HG03196 (cell line): ENCODE measurements at regions not wholly inside any gene's neighbourhood (a gene's known extent, or its start where the extent isn't known, plus 50 kb on each side); places are given as distances from the start of the nearest gene placed in this dataset.
"Not testable (repeated sequence)": the region's sequence is repeated elsewhere in the genome, so short reads cannot be mapped to it uniquely, and the experiment has no call there.

ENCODE experiments used
- ATAC-seq: cut with Tn5 transposase; IDR thresholded peaks from one replicate; pipeline ENCODE4 v1.9.1; 2021; ENCODE audit not compliant: unreplicated experiment

DNA sequence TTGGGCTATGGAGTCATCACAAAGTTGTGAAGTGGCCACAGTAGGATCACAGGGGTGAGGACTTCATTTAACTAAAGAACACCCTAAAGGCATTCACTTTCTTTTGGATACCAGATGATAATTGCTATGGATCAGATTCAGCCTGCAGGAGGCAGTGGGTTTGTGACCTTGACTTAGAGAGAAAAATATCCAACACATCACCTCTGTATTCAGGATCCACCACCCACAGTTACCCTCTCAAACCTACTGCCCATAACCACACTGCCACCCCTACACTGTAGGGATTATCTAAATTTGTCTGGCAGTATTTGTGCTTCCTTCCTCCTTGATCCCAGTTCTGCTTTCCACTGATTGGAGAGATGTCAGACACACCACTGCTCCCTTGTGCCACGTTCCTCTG, 269.4 kb downstream of the MYCN start:
- no peak for ATAC-seq

DNA sequence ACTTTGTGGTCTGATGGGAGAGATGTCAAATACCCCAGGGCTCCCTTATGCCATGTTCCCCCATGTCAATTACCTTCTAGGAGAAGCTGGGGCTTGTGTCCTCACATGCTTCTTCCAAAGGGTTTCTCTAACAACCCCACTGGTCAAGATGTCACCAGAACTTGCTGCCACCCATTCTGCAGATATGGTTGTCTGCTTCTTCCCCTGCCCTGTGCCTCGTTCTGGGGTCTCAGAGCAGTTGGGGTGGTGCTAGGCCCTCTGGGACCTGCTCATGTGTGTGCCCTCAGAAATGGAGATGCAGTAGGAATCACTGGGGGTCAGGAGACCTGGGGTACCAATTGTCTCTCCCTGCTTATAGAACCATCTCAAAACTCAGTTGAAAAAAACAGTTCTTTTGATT, 268.6 kb downstream of the MYCN start:
- no peak for ATAC-seq

DNA sequence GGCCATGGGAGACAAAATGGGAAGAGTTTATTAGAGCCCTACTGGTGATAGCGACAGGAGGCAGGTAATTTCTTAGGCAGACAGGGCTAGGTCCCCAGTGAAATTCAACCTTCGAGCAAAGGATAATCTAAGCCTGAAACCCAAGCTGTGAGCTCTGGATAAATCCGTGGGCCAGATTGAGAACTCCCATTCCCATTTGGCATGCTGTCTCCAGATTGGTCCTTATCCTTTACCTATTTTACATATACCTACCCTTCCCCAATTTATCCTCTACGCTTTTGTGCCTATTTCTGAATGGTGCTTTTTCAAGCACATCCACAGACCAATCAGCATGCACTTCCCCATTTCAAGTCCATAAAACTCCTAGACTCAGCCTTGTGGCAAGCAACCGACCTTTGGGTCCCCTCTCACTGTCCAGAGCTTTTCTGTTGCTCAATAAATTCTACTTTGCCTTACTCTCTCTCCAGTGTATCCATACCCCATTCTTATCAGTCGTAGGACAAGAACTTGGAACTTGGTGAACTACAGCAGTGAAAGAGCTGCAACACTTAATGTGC, 268.0 kb downstream of the MYCN start:
- no peak for ATAC-seq

DNA sequence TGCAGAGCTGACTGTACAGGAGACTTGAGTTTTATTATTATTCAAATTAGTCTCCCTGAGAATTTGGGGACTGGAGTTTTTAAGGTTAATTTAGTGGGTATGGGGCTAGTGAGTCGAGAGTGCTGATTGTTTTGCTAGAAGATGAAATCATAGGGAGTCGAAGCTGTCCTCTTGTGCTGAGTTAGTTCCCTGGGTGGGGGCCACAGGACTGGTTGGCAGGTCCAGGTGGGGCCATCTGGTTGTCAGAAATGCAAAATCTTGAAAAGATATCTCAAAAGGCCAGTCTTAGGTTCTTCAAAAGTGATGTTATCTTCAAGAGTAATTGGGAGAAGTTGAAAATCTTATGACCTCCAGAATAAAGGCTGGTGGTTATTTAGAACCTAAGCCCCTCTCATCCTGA, 267.3 kb downstream of the MYCN start:
- no peak for ATAC-seq

DNA sequence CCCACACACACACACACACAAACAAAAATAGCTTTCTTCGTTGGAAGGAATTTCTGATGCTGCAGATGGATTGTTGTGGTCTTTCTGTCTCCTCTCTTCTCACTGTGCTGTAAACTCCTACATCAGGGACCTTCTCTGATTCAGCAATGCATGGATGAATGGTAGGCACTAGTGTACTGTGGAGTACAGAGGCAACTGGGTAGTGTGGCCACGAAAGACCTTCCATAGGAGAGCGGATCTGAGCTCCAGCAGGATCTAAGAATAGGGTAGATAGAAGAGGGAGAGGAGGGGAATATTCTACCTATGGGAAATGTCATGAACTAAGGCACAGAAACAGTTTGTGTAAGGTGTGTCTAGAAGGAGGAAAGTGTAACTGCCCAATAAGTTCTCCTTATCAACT, 266.8 kb downstream of the MYCN start:
- no peak for ATAC-seq

DNA sequence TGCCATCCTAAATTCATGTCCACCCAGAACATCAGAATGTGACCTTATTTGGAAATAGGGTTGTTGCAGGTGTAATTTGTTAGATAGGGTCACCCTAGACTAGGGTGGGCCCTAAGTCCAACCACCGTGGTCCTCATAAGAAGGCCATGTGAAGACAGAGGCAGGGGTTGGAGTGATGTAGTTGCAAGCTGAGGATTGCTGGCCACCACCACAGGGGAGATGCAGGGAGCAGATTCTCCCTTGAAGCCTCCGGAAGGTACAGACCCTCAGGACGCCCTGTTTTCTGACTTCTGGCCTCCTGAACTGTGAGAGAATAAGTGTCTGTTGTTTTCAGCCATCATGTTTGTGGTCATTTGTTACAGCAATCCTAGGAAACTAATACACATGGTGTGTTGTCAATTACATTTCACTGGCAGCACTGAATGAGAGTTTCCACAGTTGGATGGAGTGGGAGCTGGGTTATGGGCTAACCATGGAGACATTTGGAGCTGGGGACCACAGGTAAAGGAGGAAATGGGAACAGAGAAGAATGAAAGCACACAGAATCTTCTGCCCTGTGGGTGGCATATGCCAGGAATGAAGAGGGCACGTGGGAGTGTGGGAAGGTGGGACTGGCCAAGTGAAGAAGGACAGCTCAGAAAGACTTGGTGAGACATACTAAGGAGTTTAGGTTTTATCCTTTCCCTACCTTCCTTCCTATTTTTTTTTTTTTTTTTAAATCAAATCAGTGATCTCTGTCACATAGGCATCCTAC, 266.0 kb downstream of the MYCN start:
- no peak for ATAC-seq

DNA sequence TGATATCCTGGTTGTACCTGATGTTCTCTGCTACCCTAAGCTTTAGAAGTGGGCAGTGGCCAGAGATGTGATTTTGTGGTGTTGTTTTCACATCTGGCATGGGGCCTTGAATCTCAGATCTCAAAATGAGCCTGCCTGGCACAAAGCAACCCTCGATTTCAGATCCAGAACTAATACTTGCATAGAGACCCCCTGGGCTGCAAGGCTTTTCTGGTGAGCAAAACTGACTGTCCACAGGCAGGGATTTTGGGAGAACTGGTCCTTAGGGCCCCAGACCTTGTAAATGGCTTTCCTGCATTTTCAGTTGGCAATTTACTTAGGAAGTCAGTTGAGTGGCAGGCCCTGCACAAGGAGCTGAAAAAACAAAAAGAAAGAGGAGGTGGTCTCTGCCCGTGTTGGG, 265.3 kb downstream of the MYCN start:
- ATAC-seq, result no peak

DNA sequence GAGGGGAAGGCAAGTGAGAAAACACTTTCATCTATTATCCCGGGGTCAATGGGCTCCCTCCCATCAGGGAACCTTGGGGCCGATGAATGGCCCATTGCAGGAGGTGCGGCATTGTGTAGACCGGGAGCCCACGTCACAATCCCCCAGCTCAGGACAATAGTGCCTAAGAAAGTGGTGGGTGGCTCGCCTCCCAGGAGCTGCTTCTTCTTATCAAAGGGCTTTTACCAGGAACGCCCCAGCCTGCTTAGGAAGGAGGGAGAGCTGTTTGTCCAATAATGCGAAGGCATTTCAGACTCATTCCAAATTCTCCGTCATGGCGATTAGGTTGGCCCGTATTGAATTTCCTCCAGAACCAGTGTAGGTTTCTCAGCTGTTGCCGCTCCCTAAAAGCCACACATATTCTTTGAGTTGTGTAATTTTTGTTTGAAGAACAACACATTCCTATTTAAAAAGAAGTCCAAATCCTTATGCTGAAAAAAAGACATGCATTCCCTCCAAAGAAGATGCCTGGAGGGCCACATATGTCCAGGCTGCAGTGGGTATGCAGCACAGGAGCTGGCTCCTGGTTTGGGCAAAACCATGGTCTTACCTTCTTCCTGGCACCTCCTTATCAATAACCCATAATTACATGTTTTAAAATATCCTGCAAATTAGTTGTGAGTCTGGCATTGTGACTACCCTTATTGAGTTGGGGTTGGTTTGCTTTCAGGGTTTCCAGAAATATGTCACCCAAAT, 264.7 kb downstream of the MYCN start:
- no peak for ATAC-seq

DNA sequence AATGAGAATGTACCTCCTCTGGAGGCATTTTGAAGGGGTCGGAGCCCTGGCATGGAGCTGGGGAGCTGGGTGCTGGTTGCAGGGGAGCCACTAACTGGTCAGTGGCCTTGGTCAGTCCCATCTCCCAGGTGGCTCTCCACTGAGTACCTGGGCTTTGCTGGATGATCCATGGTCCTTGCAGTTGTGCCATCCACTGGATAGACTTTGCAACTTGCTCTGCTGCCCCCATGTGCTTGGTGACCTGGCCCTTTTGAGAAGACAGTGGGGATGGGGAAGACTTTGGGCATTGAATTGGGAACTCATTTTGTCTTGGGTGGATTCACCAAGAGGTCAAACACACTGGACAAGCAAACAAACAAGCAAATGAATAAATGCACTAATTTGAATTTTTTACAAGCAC, 263.9 kb downstream of the MYCN start:
- no peak for ATAC-seq

DNA sequence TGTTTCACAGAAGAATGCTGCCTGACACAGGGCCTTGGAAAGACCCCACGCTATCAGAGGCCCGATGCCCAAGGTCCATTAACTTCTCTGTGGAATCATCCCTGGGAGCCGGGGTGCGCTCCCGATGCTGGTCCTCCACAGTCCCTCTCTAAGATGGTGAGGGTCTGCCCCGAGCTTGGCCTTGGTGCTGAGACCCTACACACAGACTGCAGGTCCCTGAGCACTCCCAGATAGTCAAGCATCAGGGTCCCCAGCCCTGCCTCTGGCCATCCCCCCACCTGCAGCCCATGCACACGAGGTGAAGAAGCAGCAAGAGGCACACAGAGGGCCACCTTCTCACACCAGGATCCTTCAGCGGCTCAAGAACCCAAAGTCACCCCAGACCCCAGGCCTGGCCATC, 263.3 kb downstream of the MYCN start:
- ATAC-seq, result no peak

DNA sequence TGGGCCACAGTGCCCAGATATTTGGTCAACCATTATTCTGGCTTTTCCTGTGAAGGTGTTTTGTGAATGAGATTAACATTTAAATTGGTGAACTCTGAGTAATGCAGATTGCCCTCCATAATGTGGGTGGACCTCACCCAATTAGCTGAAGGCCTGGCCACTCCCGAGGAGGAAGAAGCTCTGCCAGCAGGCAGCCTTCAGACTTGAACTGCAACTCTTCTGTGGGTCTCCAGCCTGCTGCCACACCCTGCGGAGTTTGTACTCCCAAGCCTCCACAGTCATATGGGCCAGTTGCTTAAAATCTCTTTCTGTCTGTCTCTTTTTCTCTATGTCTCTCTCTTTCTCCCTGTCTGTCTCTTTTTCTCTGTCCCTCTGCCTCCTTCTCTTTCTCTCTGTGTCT, 262.7 kb downstream of the MYCN start:
- ATAC-seq, result no peak

DNA sequence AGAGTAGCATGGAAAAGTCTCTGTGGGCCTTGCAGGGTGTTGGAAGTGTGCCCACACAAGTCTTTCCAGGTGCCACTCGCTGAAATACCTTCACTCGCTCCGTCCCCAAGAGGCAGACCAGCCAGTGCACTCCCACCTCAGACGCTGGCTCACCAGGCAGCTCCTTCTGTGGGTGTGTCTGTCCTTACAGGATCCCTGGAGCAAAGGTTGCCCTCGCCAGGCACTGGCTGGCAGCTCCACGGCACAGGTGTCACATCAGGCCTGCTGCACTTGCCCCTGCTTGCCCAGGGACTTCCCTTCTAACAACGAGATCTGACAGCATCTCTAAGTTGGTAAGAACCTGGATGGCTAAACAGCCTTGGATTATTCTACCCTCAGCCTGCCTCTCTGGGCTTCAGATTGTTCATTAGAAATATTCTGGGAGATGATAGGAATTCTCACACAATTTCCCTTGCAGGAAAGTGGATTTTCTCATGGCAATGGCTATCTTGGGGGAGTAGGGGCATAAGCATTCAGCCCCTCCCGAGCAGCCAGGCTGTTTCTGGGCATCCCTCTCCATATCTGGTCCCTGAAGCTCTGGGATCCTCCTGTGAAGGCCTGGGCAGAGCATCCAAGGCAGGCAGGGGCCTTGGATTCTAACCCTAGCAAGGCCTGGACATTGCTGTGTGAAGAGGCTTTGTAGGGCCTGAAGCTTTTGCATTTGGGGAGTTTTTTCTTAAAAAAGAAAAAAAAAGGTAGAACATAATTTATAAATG, 262.1 kb downstream of the MYCN start:
- no peak for ATAC-seq

DNA sequence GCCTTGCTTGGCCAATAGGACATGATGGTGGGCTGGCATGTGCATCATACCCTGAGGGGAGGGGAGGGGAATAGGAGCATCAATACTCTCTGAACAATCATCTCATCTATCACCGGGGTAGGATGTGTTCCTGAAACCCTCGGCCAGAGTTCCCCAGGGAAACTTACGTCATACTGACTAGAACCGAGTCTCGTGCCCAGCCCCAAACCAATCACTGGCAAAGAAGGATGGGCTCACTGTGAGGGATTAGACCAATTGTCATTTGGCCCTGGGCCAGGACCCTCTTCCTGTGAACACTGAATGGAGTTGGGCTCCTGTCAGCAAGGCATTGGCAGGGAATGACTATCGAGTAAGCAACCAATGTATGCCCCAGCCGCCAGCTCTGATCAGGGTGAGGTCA, 261.5 kb downstream of the MYCN start:
- no peak for ATAC-seq

DNA sequence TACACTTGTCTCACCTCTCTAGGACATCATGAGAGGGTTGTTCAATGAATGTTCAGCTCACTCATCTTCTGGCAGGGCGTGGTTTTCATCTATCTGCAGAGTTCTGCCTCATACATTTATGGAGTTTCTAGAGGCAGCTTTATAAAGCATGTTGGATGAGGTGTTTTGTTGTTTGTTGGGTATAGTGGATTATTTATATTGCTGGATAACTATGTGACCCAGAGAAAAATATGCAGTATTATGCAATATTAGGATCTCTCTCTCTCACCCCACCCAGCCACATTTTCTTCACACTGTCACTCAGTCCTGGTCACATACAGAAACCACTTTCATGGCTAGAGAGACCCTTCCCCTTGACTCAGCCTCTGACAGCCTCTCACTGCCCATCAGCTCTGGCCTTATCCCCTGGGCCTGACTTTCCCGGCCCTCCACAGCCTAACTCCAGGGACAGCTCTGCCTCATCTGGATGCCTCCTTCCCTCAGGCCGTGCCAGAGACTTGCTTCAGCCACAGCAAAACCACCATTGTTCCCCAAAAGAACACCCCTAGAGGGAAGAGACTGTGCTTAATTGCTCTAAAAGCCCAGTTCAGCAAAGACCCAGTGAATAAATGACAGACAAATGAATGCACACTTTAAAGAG, 260.3 kb downstream of the MYCN start:
- ATAC-seq, result no peak

DNA sequence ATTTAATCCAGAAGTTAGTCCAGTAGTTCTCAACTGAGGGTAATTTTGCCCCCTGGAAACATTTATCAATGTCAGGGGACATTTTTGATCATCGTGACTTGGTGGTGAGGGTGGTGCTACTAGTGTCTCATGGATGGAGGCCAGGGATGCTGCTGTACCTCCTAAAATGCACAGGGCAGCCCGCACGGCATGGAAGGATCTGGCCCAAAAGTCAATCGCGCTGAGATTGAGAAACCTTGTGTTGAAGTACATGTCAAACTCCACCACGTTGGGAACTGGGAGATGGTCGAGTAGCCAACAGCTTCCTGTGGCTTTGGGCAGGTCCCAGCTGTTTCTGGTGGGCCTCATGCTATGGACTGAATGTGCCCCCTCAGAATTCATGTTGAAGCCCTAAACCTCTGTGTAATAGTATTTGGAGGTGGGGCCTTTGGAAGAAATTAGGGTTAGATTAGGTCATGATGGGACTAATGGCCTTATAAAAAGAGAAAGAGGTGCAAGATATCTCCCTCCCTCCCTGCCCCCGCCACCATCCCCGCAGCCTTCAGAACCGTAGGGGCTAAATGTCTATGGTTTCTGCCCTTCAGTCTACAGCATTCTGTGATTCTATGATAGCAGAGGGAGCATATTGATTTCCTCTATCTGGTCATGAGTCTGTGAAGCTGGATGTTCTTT, 259.7 kb downstream of the MYCN start:
- no peak for ATAC-seq

DNA sequence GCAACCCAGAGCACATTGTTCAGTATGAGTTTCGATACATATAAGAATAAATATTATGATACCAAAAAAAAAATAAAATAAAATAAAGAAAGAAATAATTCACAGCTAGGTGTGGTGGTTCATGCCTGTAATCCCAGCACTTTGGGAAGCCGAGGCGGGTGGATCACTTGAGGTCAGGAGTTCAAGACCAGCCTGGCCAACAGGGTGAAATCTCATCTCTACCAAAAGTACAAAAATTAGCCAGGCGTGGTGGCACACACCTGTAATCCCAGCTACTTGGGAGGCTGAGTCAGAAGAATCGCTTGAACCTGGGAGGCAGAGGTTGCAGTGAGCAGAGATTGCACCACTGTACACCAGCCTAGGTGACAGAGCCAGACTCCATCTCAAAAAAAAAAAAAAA, 258.9 kb downstream of the MYCN start:
- ATAC-seq, result not testable (repeated sequence)

DNA sequence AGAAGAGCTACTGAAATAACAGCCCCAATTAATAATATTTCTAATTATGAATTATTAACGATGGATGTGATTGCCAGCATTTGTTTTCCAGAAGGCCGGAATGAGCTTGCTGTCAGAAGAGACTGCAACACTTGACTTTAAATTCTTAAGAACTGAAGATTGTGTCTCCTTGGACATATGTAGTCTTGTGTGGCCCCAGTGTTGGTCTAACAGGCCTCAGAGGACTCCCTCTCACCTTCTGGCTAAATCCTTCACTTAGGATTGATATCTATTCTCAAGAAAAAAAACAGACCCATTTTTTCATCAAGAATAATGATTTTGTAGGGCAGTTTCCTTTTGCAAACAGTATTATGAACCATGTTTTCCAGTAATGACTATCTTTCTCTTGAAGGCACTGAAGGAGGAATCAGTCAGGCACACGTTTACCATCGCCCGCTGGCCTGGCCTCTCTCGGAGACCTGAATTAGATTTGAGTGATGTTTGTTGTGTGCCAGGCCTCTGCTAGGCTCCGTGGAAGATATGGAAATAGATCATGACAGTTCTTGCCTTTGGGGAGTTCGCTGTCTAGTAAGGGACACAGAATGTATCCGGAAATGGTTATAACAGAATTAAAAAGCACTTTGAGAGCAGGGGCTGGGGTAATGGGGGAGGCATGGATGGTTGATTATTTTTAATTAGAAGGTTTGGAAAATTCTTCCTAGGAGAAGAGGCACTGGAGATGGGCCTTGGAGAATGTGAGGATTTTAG, 258.0 kb downstream of the MYCN start:
- no peak for ATAC-seq

DNA sequence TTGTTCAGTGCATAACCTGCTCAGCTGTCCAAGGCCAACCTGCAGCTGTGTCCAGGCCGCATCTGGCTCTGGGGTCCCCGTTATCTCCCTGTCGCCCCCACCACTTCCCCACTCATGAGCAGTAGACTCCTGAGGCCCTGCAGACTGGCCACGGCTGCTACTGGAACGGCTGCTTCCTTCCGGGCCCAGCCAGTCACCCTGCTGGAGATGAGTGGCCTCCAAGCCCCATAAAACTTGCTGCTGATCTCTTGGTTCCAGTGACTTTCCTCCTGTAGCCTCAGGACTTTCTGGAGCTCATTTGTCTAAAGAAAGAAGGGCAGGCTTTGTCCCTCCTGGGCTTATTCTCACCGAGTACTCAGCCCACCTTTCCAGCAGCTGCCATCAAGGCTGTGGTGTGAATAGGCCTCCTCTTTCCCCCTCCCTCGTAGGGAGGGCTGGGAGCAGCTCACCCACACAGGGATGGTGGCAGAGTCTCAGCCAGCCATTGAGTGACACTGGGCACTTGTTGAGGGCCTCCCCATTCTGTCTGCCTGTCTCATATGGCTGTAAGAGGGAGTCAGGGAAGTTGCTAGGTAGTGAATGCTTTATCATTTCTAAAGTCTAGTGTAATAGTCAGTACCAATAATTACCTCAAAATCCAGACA, 257.3 kb downstream of the MYCN start:
- ATAC-seq, result no peak

DNA sequence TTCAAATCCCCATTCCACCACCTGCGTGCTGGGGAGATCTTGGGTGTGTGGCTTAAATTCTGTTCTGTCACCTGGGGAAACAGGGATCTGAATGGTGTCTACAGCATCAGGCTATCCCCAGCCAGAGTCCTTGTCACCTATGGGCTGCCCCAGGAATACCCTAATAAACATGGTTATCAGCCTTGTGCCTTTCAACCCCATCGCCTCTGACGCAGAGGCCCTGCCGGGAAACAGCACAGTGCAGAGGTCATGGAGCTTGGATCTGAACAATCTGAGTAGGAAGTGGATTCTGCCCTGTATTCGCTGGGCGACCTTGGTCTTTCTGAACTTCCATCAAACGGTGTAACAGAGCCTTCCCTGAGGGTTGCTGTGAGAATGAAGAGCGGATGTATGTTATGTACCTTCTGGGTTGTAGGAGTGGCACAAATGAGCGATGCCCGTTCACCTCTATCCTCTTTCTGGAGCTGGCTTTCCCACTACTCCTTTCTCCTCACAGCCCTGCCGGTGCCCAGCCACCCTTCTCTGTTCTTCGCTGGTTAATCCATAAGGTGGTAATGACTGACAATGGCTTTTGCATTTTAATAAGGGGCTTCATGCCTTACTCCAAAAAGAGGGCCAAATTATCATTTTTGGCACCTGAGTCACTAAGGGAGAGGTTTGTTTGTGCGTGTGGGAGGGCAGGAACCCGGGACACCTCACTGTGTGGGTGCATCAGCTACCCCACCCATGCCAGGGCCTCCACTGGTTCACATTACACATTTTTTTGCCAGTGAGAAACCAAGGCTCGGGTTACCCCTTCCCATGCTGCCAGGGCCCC, 256.5 kb downstream of the MYCN start:
- ATAC-seq, result no peak
